ENCODE measurements at regions not wholly inside any gene's neighbourhood (a gene's known extent, or its start where the extent isn't known, plus 50 kb on each side); places are given as distances from the start of the nearest gene placed in this dataset.

DNA sequence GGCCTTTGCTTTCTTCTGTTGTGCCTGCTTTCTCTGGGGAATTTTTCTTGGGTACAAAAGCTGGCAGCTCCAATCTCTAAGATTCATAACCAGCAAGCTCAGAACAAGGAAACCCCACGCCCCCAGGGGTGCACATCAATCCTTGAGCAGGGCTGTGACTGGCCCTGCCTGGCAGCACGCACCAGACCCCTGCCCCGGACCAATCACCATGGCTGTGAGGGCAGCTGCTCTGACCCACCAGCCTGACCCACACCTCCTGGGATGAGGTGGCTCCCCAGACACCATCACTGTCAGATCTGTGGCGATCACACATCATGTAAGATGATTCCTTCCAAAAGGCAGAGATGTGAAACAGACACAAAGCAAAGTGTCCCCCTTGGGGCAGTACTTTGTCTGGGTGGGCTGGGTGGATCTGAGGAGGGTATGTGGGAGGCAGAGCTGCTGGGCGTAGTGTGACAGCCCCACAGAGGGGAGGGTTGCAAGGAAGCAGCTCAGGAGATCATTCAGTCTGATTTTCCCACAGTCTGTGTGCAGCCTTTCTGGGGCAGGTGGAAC is 175.5 kb upstream of the SHH start:
- H3K27ac ChIP-seq (ENCODE audit: insufficient read depth, low read depth, low read length) = no peak overlapping the region
- no peaks in the 10 kb centered on the region for H3K27me3 ChIP-seq (ENCODE audit: control insufficient read depth in 2 of 2, insufficient read depth in 2 of 2, low read length in 2 of 2)
- no peak overlapping the region for H3K4me2 ChIP-seq (ENCODE audit: insufficient read depth, low read length)
- H3K9me3 ChIP-seq (replicated peaks; ENCODE audit: control insufficient read depth, insufficient read depth, low read length) = no peaks in the 10 kb centered on the region
- dilution Hi-C loops (cut with MboI; ENCODE audit: extremely low pct_ligation_motif_present, low sequenced_read_pairs) = no loop called here
- no peaks in the 10 kb centered on the region for H3K4me1 ChIP-seq (ENCODE audit: control insufficient read depth, extremely low read depth, insufficient read depth, low read length)
- DNase-seq (ENCODE audit: low read depth, low spot score) (no peak), FAIRE-seq (no peak)
- H3K4me3 ChIP-seq (replicated peaks in 1 of 3; ENCODE audit: insufficient read depth in 1 of 3, low read depth in 1 of 3, low read length in 3 of 3) = no peak overlapping the region
- intact Hi-C loops (cut with micrococcal nuclease) = no loop called here
- no peak for TF ChIP-seq GATA2 (IDR thresholded peaks at IDR 0.05; ENCODE audit: insufficient read depth, insufficient read length, low read depth, low read length)
- TF ChIP-seq POLR2A (IDR thresholded peaks at IDR 0.05; ENCODE audit: low read depth, low read length) = no peak
- TF ChIP-seq, protein P1, sequence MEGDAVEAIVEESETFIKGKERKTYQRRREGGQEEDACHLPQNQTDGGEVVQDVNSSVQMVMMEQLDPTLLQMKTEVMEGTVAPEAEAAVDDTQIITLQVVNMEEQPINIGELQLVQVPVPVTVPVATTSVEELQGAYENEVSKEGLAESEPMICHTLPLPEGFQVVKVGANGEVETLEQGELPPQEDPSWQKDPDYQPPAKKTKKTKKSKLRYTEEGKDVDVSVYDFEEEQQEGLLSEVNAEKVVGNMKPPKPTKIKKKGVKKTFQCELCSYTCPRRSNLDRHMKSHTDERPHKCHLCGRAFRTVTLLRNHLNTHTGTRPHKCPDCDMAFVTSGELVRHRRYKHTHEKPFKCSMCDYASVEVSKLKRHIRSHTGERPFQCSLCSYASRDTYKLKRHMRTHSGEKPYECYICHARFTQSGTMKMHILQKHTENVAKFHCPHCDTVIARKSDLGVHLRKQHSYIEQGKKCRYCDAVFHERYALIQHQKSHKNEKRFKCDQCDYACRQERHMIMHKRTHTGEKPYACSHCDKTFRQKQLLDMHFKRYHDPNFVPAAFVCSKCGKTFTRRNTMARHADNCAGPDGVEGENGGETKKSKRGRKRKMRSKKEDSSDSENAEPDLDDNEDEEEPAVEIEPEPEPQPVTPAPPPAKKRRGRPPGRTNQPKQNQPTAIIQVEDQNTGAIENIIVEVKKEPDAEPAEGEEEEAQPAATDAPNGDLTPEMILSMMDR (IDR thresholded peaks at IDR 0.05; ENCODE audit: extremely low read depth in 1 of 2, insufficient read depth in 1 of 2, low read depth in 1 of 2, low read length in 2 of 2) = no peak
- TF ChIP-seq FOS (IDR thresholded peaks at IDR 0.05; ENCODE audit: borderline replicate concordance, insufficient read depth, low read length) = no peak
- no peak for TF ChIP-seq EZH2 (IDR thresholded peaks at IDR 0.05; ENCODE audit: borderline replicate concordance, low read depth, low read length, severe bottlenecking)
- TF ChIP-seq, protein P2, sequence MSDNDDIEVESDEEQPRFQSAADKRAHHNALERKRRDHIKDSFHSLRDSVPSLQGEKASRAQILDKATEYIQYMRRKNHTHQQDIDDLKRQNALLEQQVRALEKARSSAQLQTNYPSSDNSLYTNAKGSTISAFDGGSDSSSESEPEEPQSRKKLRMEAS (IDR thresholded peaks at IDR 0.05; ENCODE audit: insufficient read depth, insufficient read length) = no peak
- TF ChIP-seq JUN (IDR thresholded peaks at IDR 0.05; ENCODE audit: borderline replicate concordance, insufficient read depth, insufficient read length, low read depth) = no peak
- no peak for TF ChIP-seq MYC (IDR thresholded peaks at IDR 0.05; ENCODE audit: low read depth, low read length)
- TF ChIP-seq POLR2AphosphoS5 (IDR thresholded peaks at IDR 0.05; ENCODE audit: insufficient read depth, low read depth, low read length) = no peak
- no peaks in the 10 kb centered on the region for H3K36me3 ChIP-seq (ENCODE audit: control insufficient read depth in 2 of 2, extremely low read depth in 1 of 2, insufficient read depth in 2 of 2, low read length in 2 of 2)
- no TSS peak for BruUV-seq (replicated peaks)
- H3K9me1 ChIP-seq (replicated peaks; ENCODE audit: control insufficient read depth, extremely low read depth, insufficient read depth, low read length) = no peaks in the 10 kb centered on the region
- CTCF ChIA-PET = no interaction called here
- no peaks in the 10 kb centered on the region for H3K79me2 ChIP-seq (ENCODE audit: control insufficient read depth, insufficient read depth, low read length)
- H4K20me1 ChIP-seq (replicated peaks; ENCODE audit: control insufficient read depth, extremely low read depth, insufficient read depth, low read length) = no peaks in the 10 kb centered on the region
- no peak overlapping the region for H3K9ac ChIP-seq (replicated peaks; ENCODE audit: extremely low read depth, insufficient read depth, low read length)
- no peak overlapping the region for H2AFZ ChIP-seq (ENCODE audit: low read depth, low read length)
- POLR2A ChIA-PET = no interaction called here
